ENCODE measurements at regions not wholly inside any gene's neighbourhood (a gene's known extent, or its start where the extent isn't known, plus 50 kb on each side); places are given as distances from the start of the nearest gene placed in this dataset.

GRCh38 chr15:59923508-59923907 lies 80.6 kb upstream of the FOXB1 start:
- TF ChIP-seq, protein P1, sequence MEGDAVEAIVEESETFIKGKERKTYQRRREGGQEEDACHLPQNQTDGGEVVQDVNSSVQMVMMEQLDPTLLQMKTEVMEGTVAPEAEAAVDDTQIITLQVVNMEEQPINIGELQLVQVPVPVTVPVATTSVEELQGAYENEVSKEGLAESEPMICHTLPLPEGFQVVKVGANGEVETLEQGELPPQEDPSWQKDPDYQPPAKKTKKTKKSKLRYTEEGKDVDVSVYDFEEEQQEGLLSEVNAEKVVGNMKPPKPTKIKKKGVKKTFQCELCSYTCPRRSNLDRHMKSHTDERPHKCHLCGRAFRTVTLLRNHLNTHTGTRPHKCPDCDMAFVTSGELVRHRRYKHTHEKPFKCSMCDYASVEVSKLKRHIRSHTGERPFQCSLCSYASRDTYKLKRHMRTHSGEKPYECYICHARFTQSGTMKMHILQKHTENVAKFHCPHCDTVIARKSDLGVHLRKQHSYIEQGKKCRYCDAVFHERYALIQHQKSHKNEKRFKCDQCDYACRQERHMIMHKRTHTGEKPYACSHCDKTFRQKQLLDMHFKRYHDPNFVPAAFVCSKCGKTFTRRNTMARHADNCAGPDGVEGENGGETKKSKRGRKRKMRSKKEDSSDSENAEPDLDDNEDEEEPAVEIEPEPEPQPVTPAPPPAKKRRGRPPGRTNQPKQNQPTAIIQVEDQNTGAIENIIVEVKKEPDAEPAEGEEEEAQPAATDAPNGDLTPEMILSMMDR (IDR thresholded peaks at IDR 0.05) = no peak
- TF ChIP-seq EZH2 (IDR thresholded peaks at IDR 0.05; ENCODE audit: borderline replicate concordance, insufficient read depth, low read depth, low read length, poor library complexity, severe bottlenecking) = no peak
